ENCODE measurements at regions not wholly inside any gene's neighbourhood (a gene's known extent, or its start where the extent isn't known, plus 50 kb on each side); places are given as distances from the start of the nearest gene placed in this dataset.

DNA sequence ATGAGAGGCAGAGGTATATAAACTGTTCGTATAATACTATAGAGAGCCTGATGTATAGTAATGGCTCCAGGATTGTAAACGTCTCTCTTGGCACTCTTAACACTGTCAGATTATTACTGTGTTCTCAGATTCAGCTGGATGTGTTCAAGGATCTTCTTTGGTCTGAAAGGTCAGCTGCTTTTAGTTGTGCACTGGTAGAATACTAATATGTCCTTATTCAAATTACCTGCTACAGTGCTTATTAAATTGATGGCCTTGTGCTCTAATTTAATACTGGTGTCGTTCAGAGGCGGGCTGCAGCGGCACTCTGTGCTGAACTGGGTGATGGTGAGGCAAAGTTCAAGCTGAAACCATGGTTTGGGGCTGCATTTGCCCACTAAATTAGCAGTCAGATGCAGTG lies 216.7 kb upstream of the ARRDC3 start:
- TF ChIP-seq GATA2 (IDR thresholded peaks at IDR 0.05; ENCODE audit: low read depth, low read length): no peak
- no peak for TF ChIP-seq GATA3 (IDR thresholded peaks at IDR 0.05; ENCODE audit: low read depth, low read length)
